IMR-90 (cell line): ENCODE measurements at regions not wholly inside any gene's neighbourhood (a gene's known extent, or its start where the extent isn't known, plus 50 kb on each side); places are given as distances from the start of the nearest gene placed in this dataset.

ENCODE experiments used
- ATAC-seq: fragments of 200-7000 bp; cut with Tn5 transposase; 2 replicates; pipeline ENCODE4 v1.9.1; 2020; ENCODE audit warnings: low read depth, mild to moderate bottlenecking, moderate library complexity
- BruUV-seq: library from RNA; stranded (reverse); fragments of 400-500 nt; replicated peaks from 2 replicates; lab custom pipeline; 2021; lab: Mats Ljungman, UMichigan
- CTCF ChIA-PET: fragments of 300-600 bp; formaldehyde crosslinking; extraction: SDS; loops from one replicate; lab custom pipeline; 2021; ENCODE audit warnings: antibody characterized with exemption; lab: Yijun Ruan, JAX
- POLR2A ChIA-PET: fragments of 300-600 bp; sonication (Branson Sonifier 250); formaldehyde crosslinking; loops from one replicate; lab custom pipeline; 2022; ENCODE audit warnings: antibody characterized with exemption; ENCODE audit not compliant: unreplicated experiment; lab: Charles Lee
- DNase-seq: peaks from one replicate; pipeline ENCODE4 v3.0.0; 2013
- H2AFZ ChIP-seq: replicated peaks from 2 replicates; pipeline ENCODE3; 2013; ENCODE audit warnings: low read length, mild to moderate bottlenecking; ENCODE audit not compliant: poor library complexity
- H2AK5ac ChIP-seq: 2 replicates; pipeline ENCODE4 v1.6.1; 2013; ENCODE audit warnings: low read depth, low read length, inconsistent platforms
- H2AK9ac ChIP-seq: replicated peaks from 2 replicates; pipeline ENCODE3; 2013; ENCODE audit warnings: mild to moderate bottlenecking, low read depth, low read length, moderate library complexity; ENCODE audit not compliant: poor library complexity
- H2BK120ac ChIP-seq: 2 replicates; pipeline ENCODE4 v1.6.1; 2013; ENCODE audit warnings: low read depth, low read length, inconsistent platforms
- H2BK15ac ChIP-seq: 3 replicates; pipeline ENCODE4 v1.6.1; 2013; ENCODE audit warnings: low read depth, low read length, inconsistent platforms
- H2BK20ac ChIP-seq: 2 replicates; pipeline ENCODE4 v1.6.1; 2013; ENCODE audit warnings: low read depth, mild to moderate bottlenecking, inconsistent platforms, low read length, moderate library complexity
- H2BK5ac ChIP-seq: 2 replicates; pipeline ENCODE4 v1.6.1; 2013; ENCODE audit warnings: mild to moderate bottlenecking, low read depth, low read length, inconsistent platforms; ENCODE audit not compliant: poor library complexity, severe bottlenecking
- H3K14ac ChIP-seq: replicated peaks from 2 replicates; pipeline ENCODE4 v1.6.1; 2013; ENCODE audit warnings: low read depth, low read length, inconsistent platforms
- H3K18ac ChIP-seq: 2 replicates; pipeline ENCODE4 v1.6.1; 2013; ENCODE audit warnings: low read depth, low read length, control low read depth
- H3K23ac ChIP-seq: 2 replicates; pipeline ENCODE4 v1.6.1; 2013; ENCODE audit warnings: low read depth, low read length, inconsistent platforms
- H3K27ac ChIP-seq: 2 replicates; pipeline ENCODE4 v1.5.1; 2013; ENCODE audit warnings: mild to moderate bottlenecking, control low read depth, low read length; ENCODE audit not compliant: insufficient read depth
- H3K27me3 ChIP-seq: 2 replicates; pipeline ENCODE4 v1.6.1; 2013; ENCODE audit warnings: low read length; ENCODE audit not compliant: control insufficient read depth, insufficient read depth
- H3K36me3 ChIP-seq: 2 replicates; pipeline ENCODE4 v1.6.1; 2013; ENCODE audit warnings: low read length, mixed read lengths; ENCODE audit not compliant: control insufficient read depth, insufficient read depth
- H3K4ac ChIP-seq: 2 replicates; pipeline ENCODE4 v1.6.1; 2013; ENCODE audit warnings: low read depth, low read length, inconsistent platforms
- H3K4me1 ChIP-seq: 2 replicates; pipeline ENCODE4 v1.6.1; 2013; ENCODE audit warnings: low read length, mixed read lengths; ENCODE audit not compliant: control insufficient read depth, insufficient read depth
- H3K4me2 ChIP-seq: 2 replicates; pipeline ENCODE4 v1.6.1; 2013; ENCODE audit warnings: low read depth, mild to moderate bottlenecking, control low read depth, low read length, moderate library complexity
- H3K4me3 ChIP-seq: 2 replicates; pipeline ENCODE4 v1.5.1; 2013; ENCODE audit warnings: low read depth, mild to moderate bottlenecking, control low read depth, low read length, moderate library complexity; ENCODE audit not compliant: insufficient read depth
- H3K56ac ChIP-seq: 2 replicates; pipeline ENCODE4 v1.6.1; 2013; ENCODE audit warnings: low read length, inconsistent platforms; ENCODE audit not compliant: insufficient read depth; ENCODE audit errors: extremely low read depth
- H3K79me1 ChIP-seq, 2 experiments: 2 replicates each; pipeline ENCODE4 v1.6.1; 2013; ENCODE audit warnings: low read length in 2 of 2, inconsistent platforms in 1 of 2, low read depth in 1 of 2
- H3K9ac ChIP-seq: 2 replicates; pipeline ENCODE4 v1.6.1; 2013; ENCODE audit warnings: low read depth, low read length, control low read depth
- H3K9me1 ChIP-seq: 2 replicates; pipeline ENCODE4 v1.6.1; 2013; ENCODE audit warnings: low read length, inconsistent platforms; ENCODE audit not compliant: insufficient read depth
- H3K9me3 ChIP-seq: 2 replicates; pipeline ENCODE4 v1.6.1; 2013; ENCODE audit warnings: low read length; ENCODE audit not compliant: control insufficient read depth, insufficient read depth
- H4K20me1 ChIP-seq: 2 replicates; pipeline ENCODE4 v1.6.1; 2013; ENCODE audit warnings: low read length, inconsistent platforms; ENCODE audit not compliant: insufficient read depth
- H4K5ac ChIP-seq: 2 replicates; pipeline ENCODE4 v1.6.1; 2013; ENCODE audit warnings: mild to moderate bottlenecking, low read depth, low read length, control low read depth
- H4K8ac ChIP-seq, 2 experiments: 2 replicates each; pipeline ENCODE4 v1.6.1; 2013; ENCODE audit warnings: low read depth in 2 of 2, low read length in 2 of 2, control low read depth in 1 of 2, inconsistent platforms in 1 of 2
- H4K91ac ChIP-seq: 2 replicates; pipeline ENCODE4 v1.6.1; 2013; ENCODE audit warnings: low read depth, low read length, inconsistent platforms; ENCODE audit not compliant: insufficient read depth
- BHLHE40 ChIP-seq: fragments of 150-350 bp; IDR thresholded peaks from 2 replicates; pipeline ENCODE4 v1.6.1; 2016; ENCODE audit warnings: mild to moderate bottlenecking, low read depth, low read length
- CHD1 ChIP-seq: IDR thresholded peaks from 2 replicates; pipeline ENCODE4 v1.6.1; 2012; ENCODE audit warnings: low read depth, low read length, improper control_type of control experiment
- FOS ChIP-seq: fragments of 150-350 bp; IDR thresholded peaks from 2 replicates; pipeline ENCODE4 v1.6.1; 2016; ENCODE audit warnings: low read depth, low read length
- MAFK ChIP-seq: IDR thresholded peaks from 2 replicates; pipeline ENCODE4 v1.6.1; 2012; ENCODE audit warnings: low read depth, low read length, improper control_type of control experiment
- MAZ ChIP-seq: IDR thresholded peaks from 2 replicates; pipeline ENCODE4 v1.6.1; 2012; ENCODE audit warnings: low read depth, mild to moderate bottlenecking, low read length, improper control_type of control experiment, moderate library complexity, borderline replicate concordance
- MXI1 ChIP-seq: IDR thresholded peaks from 2 replicates; pipeline ENCODE4 v1.6.1; 2012; ENCODE audit warnings: low read depth, mild to moderate bottlenecking, low read length, moderate library complexity, borderline replicate concordance
- NFE2L2 ChIP-seq: fragments of 150-350 bp; IDR thresholded peaks from 2 replicates; pipeline ENCODE4 v1.6.1; 2016; ENCODE audit warnings: low read depth, mild to moderate bottlenecking, low read length
- POLR2A ChIP-seq: IDR thresholded peaks from 2 replicates; pipeline ENCODE4 v1.6.1; 2012; ENCODE audit warnings: mild to moderate bottlenecking, low read depth, low read length
- RAD21 ChIP-seq: IDR thresholded peaks from 2 replicates; pipeline ENCODE4 v1.6.1; 2012; ENCODE audit warnings: low read length, improper control_type of control experiment
- RCOR1 ChIP-seq: IDR thresholded peaks from 2 replicates; pipeline ENCODE4 v1.6.1; 2012; ENCODE audit warnings: mild to moderate bottlenecking, low read length, improper control_type of control experiment; ENCODE audit not compliant: insufficient replicate concordance
- WGBS, 2 experiments: methylation state at CpG; one replicate each; pipeline versions ENCODE4 v1.1.5 to v1.1.7; 2013; ENCODE audit warnings: missing lambda C conversion rate in 2 of 2; ENCODE audit not compliant: insufficient read length in 1 of 2; ENCODE audit errors: extremely low coverage in 2 of 2; 5-methylcytosine and 5-hydroxymethylcytosine counted together
- dilution Hi-C: fragments of 300-500 bp; cut with HindIII; formaldehyde crosslinking; loops from one replicate; pipeline ENCODE4 v1.14.3; 2018; ENCODE audit warnings: low sequenced_read_pairs; ENCODE audit not compliant: unreplicated experiment
- in situ Hi-C: fragments of 300-500 bp; cut with MboI; formaldehyde crosslinking; loops from 3 replicates; pipeline ENCODE4 v1.14.3; 2019; ENCODE audit warnings: low sequenced_read_pairs, inconsistent platforms, mixed read lengths
- intact Hi-C: fragments of 100-400 bp; cut with micrococcal nuclease; formaldehyde crosslinking; loops from 2 replicates; pipeline ENCODE4 v1.10.0; 2022
- TF ChIP-seq, protein P1 (sequence below): fragments of 150-350 bp; IDR thresholded peaks from 2 replicates; pipeline ENCODE4 v1.6.1; 2017; ENCODE audit warnings: mild to moderate bottlenecking, antibody characterized with exemption, low read length, low read depth

DNA sequence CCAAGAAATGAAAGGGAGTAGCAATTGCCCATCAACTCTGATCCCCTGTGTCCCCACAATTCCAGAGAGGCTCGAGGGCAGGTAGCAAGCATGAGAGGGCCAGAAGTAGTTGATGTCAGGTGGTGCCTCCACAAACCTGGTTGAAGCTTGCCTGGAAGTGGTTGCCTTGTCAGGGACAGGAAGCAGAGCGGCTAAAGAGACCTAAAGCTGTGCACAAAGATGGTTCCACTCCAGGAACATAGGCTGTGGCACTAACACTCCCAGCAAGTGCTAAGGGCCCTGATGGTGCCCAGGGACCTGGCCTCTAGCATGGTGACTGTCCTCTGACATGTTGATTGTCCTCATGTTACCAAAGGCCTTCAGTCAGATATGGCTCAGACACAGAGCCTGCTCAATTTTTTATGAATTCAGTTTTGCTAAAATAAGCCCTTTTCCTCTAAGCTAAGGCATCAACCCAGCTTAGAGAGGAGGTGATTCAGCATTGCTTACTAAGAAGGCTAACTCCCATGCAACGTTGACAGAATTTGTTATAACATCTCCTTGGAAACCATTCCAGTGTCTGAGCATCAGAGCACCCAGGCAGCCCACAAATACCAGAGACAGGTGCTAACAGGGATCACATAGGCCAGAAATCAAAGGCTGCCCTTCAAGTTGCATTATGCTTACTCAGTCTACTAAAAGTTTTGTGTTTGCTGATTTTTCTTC lies 196.3 kb upstream of the ARHGAP20 start:
- whole genome bisulfite sequencing, 2 experiments: 100% methylated on average over 1 of the region's 3 CpGs; no CpG with 5 or more reads in 1 of the 2 experiments
- intact Hi-C loops: loop anchor here (5.0 kb wide), 2 partner anchors 196 to 324 kb away; partner anchors contain the start of gene ARHGAP20
- Histone ChIP-seq H3K56ac (no peak overlapping the region), H3K4me3 (no peak overlapping the region), H2BK20ac (peak overlapping the region; percentile 72), H3K9me1 (peaks cover 6% of the 10 kb centered on the region), H3K14ac (peak overlapping the region; percentile 92), H3K79me1 (no peaks in the 10 kb centered on the region), H4K91ac (peak overlapping the region; percentile 78; the same call in 1 of the 2 replicates), H2BK15ac (peak overlapping the region; percentile 96; the same call in 2 of the 3 replicates), H2BK5ac (peak overlapping the region; percentile 61), H2AK9ac (no peak overlapping the region), H4K5ac (peak overlapping the region; percentile 11), H3K4me2 (no peak overlapping the region), H2AK5ac (peak overlapping the region; percentile 93), H3K9ac (no peak overlapping the region), H4K20me1 (peaks cover 5% of the 10 kb centered on the region; the same call in 1 of the 2 replicates), H3K18ac (peak overlapping the region; percentile 79), H3K27me3 (0 out of 2 replicates have a peak, but pooled peaks cover 2% of the 10 kb centered on the region), H2AFZ (peak overlapping the region; percentile 54), H3K27ac (peak overlapping the region; percentile 40; the same call in 1 of the 2 replicates), H3K4me1 (peaks cover 10% of the 10 kb centered on the region), H4K8ac (peak overlapping the region; percentile 14 to 74; a peak in 2 of 4 replicates), H3K4ac (peak overlapping the region; percentile 88), H3K36me3 (no peaks in the 10 kb centered on the region), H3K9me3 (no peaks in the 10 kb centered on the region), H3K23ac (no peak overlapping the region), H2BK120ac (peak overlapping the region; percentile 88)
- ChIA-PET CTCF (interaction anchor here (0.6 kb wide), 3 partner anchors 30 to 1021 kb away, joined by 3 to 4 read pairs (median 3); no protein-coding TSS in a partner anchor), POLR2A (interaction anchor here (0.6 kb wide), 1 partner anchor 219 kb away, joined by 3 read pairs; no protein-coding TSS in a partner anchor)
- peak; percentile 94 for DNase-seq
- in situ Hi-C loops: no loop called here
- no peak for TF ChIP-seq POLR2A
- TF ChIP-seq CHD1: no peak
- peak; percentile 75 for TF ChIP-seq NFE2L2
- TF ChIP-seq FOS: peak; percentile 72
- TF ChIP-seq MXI1: no peak
- TF ChIP-seq RAD21: peak; percentile 32
- peak; percentile 7; the same call in 1 of the 2 replicates for TF ChIP-seq BHLHE40
- TF ChIP-seq RCOR1: peak; percentile 90
- peak; percentile 83 for TF ChIP-seq MAFK
- TF ChIP-seq MAZ: 0 out of 2 replicates have a peak, but pooled peaks have one; percentile 28
- TF ChIP-seq, protein P1, sequence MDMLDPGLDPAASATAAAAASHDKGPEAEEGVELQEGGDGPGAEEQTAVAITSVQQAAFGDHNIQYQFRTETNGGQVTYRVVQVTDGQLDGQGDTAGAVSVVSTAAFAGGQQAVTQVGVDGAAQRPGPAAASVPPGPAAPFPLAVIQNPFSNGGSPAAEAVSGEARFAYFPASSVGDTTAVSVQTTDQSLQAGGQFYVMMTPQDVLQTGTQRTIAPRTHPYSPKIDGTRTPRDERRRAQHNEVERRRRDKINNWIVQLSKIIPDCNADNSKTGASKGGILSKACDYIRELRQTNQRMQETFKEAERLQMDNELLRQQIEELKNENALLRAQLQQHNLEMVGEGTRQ: no peak
- peak; percentile 83 for ATAC-seq
- no TSS peak for BruUV-seq
- dilution Hi-C loops: no loop called here
